H9 (cell line): ENCODE measurements at regions not wholly inside any gene's neighbourhood (a gene's known extent, or its start where the extent isn't known, plus 50 kb on each side); places are given as distances from the start of the nearest gene placed in this dataset.
A peak's percentile ranks its signal among the peaks of the same experiment; 100 is the strongest.

ENCODE experiments used
- DNase-seq: peaks from one replicate; pipeline ENCODE4 v3.0.0-alpha.2; 2017
- H2AFZ ChIP-seq: one replicate; pipeline ENCODE4 v1.6.1; 2013; ENCODE audit warnings: mild to moderate bottlenecking, low read length, control low read depth, moderate library complexity
- H2AK5ac ChIP-seq: 2 replicates; pipeline ENCODE4 v1.6.1; 2013; ENCODE audit warnings: low read length, control low read depth, mixed read lengths; ENCODE audit not compliant: insufficient read length
- H2BK120ac ChIP-seq: one replicate; pipeline ENCODE4 v1.6.1; 2013; ENCODE audit warnings: low read depth, mild to moderate bottlenecking, low read length, control low read depth, inconsistent platforms; ENCODE audit not compliant: poor library complexity, severe bottlenecking
- H2BK12ac ChIP-seq: 2 replicates; pipeline ENCODE4 v1.6.1; 2013; ENCODE audit warnings: low read length, control low read depth, mixed read lengths, low read depth; ENCODE audit not compliant: insufficient read length
- H2BK15ac ChIP-seq: 2 replicates; pipeline ENCODE4 v1.6.1; 2013; ENCODE audit warnings: low read depth, low read length, control low read depth
- H2BK20ac ChIP-seq: one replicate; pipeline ENCODE4 v1.6.1; 2013; ENCODE audit warnings: low read depth, mild to moderate bottlenecking, low read length, control low read depth, inconsistent platforms; ENCODE audit not compliant: poor library complexity, severe bottlenecking
- H2BK5ac ChIP-seq: 2 replicates; pipeline ENCODE4 v1.6.1; 2013; ENCODE audit warnings: low read length, control low read depth, mixed read lengths; ENCODE audit not compliant: insufficient read length
- H3K14ac ChIP-seq: 2 replicates; pipeline ENCODE4 v1.6.1; 2013; ENCODE audit warnings: low read length, control low read depth; ENCODE audit not compliant: insufficient read depth
- H3K18ac ChIP-seq: 2 replicates; pipeline ENCODE4 v1.6.1; 2013; ENCODE audit warnings: low read depth, mild to moderate bottlenecking, mixed read lengths, low read length, control low read depth; ENCODE audit not compliant: insufficient read length
- H3K23ac ChIP-seq: 2 replicates; pipeline ENCODE4 v1.6.1; 2013; ENCODE audit warnings: low read length, control low read depth, mixed read lengths, low read depth; ENCODE audit not compliant: insufficient read length
- H3K23me2 ChIP-seq: 2 replicates; pipeline ENCODE4 v1.6.1; 2013; ENCODE audit warnings: low read depth, mild to moderate bottlenecking, mixed read lengths, low read length, control low read depth; ENCODE audit not compliant: insufficient read length, poor library complexity, severe bottlenecking
- H3K27ac ChIP-seq: 2 replicates; pipeline ENCODE4 v1.5.1; 2013; ENCODE audit warnings: low read length, control low read depth, mixed read lengths, low read depth; ENCODE audit not compliant: insufficient read length
- H3K27me3 ChIP-seq: 2 replicates; pipeline ENCODE4 v1.6.1; 2013; ENCODE audit warnings: low read length, control low read depth, inconsistent platforms; ENCODE audit not compliant: insufficient read depth
- H3K4ac ChIP-seq: 2 replicates; pipeline ENCODE4 v1.6.1; 2013; ENCODE audit warnings: low read depth, mild to moderate bottlenecking, control low read depth, inconsistent platforms, low read length, moderate library complexity
- H3K4me1 ChIP-seq: 2 replicates; pipeline ENCODE4 v1.6.1; 2013; ENCODE audit warnings: low read length, control low read depth, inconsistent platforms; ENCODE audit not compliant: insufficient read depth
- H3K4me2 ChIP-seq: 2 replicates; pipeline ENCODE4 v1.6.1; 2013; ENCODE audit warnings: low read length, control low read depth, mixed read lengths; ENCODE audit not compliant: insufficient read length, insufficient read depth
- H3K56ac ChIP-seq: 2 replicates; pipeline ENCODE4 v1.6.1; 2013; ENCODE audit warnings: low read depth, mild to moderate bottlenecking, mixed read lengths, low read length, control low read depth; ENCODE audit not compliant: insufficient read length
- H3K79me1 ChIP-seq: 2 replicates; pipeline ENCODE4 v1.6.1; 2013; ENCODE audit warnings: low read depth, mild to moderate bottlenecking, moderate library complexity, low read length, control low read depth, inconsistent platforms; ENCODE audit not compliant: insufficient read depth, poor library complexity, severe bottlenecking
- H3K79me2 ChIP-seq: 2 replicates; pipeline ENCODE4 v1.6.1; 2013; ENCODE audit warnings: low read length, control low read depth, inconsistent platforms; ENCODE audit not compliant: insufficient read depth
- H3K9ac ChIP-seq: 2 replicates; pipeline ENCODE4 v1.6.1; 2013; ENCODE audit warnings: low read length, control low read depth, mixed read lengths; ENCODE audit not compliant: insufficient read length; ENCODE audit errors: extremely low read depth
- H3K9me3 ChIP-seq: one replicate; pipeline ENCODE4 v1.6.1; 2013; ENCODE audit warnings: low read depth, low read length, inconsistent platforms; ENCODE audit not compliant: control insufficient read depth
- H3T11ph ChIP-seq: one replicate; pipeline ENCODE4 v1.6.1; 2013; ENCODE audit warnings: mild to moderate bottlenecking, low read length, control low read depth, inconsistent platforms
- H4K20me1 ChIP-seq: one replicate; pipeline ENCODE4 v1.6.1; 2013; ENCODE audit not compliant: control insufficient read depth, insufficient read length, insufficient read depth
- H4K5ac ChIP-seq: 2 replicates; pipeline ENCODE4 v1.6.1; 2013; ENCODE audit warnings: low read depth, mild to moderate bottlenecking, mixed read lengths, low read length, control low read depth; ENCODE audit not compliant: insufficient read length
- H4K8ac ChIP-seq: replicated peaks from 2 replicates; pipeline ENCODE4 v1.6.1; 2013; ENCODE audit warnings: low read length, control low read depth, mixed read lengths, low read depth; ENCODE audit not compliant: insufficient read length
- H4K91ac ChIP-seq: 2 replicates; pipeline ENCODE4 v1.6.1; 2013; ENCODE audit warnings: low read depth, mild to moderate bottlenecking, moderate library complexity, mixed read lengths, low read length, control low read depth; ENCODE audit not compliant: insufficient read length
- H3K27ac Mint-ChIP-seq, 3 experiments: 2 replicates in 2 of 3; 3 replicates in 1 of 3; pipeline ENCODE4 v1.8.0; 2020 to 2021; ENCODE audit warnings: mixed read lengths in 3 of 3, mild to moderate bottlenecking in 1 of 3, moderate library complexity in 1 of 3
- H3K27me3 Mint-ChIP-seq: 2 replicates; pipeline ENCODE4 v1.8.0; 2021; ENCODE audit warnings: low read depth, mild to moderate bottlenecking, moderate library complexity, mixed read lengths
- H3K36me3 Mint-ChIP-seq, 3 experiments: 2 replicates in 2 of 3; 3 replicates in 1 of 3; pipeline ENCODE4 v1.8.0; 2020 to 2021; ENCODE audit warnings: low read depth in 3 of 3, mixed read lengths in 3 of 3; ENCODE audit not compliant: insufficient read depth in 1 of 3
- H3K4me1 Mint-ChIP-seq, 2 experiments: 2 replicates each; pipeline ENCODE4 v1.8.0; 2020; ENCODE audit warnings: mixed read lengths in 2 of 2
- H3K4me3 Mint-ChIP-seq, 2 experiments: 2 replicates in 1 of 2; 3 replicates in 1 of 2; pipeline ENCODE4 v1.8.0; 2020 to 2021; ENCODE audit warnings: mild to moderate bottlenecking in 2 of 2, mixed read lengths in 2 of 2, moderate library complexity in 1 of 2
- H3K9me3 Mint-ChIP-seq, 2 experiments: 2 replicates in 1 of 2; 3 replicates in 1 of 2; pipeline ENCODE4 v1.8.0; 2020; ENCODE audit warnings: mild to moderate bottlenecking in 2 of 2, mixed read lengths in 2 of 2, moderate library complexity in 1 of 2
- WGBS: extraction: QIAGEN DNeasy Blood & Tissue Kit; methylation state at CpG from one replicate; pipeline ENCODE4 v1.1.7; 2013; ENCODE audit warnings: missing lambda C conversion rate, low lambda C conversion rate, mixed read lengths; ENCODE audit not compliant: insufficient read length; ENCODE audit errors: extremely low coverage; 5-methylcytosine and 5-hydroxymethylcytosine counted together
- TF ChIP-seq, protein P1 (sequence below): fragments of 200-600 bp; sonication (generic); conservative IDR thresholded peaks from 3 replicates; pipeline ENCODE4 v1.8.0; 2021; ENCODE audit warnings: antibody characterized with exemption, mild to moderate bottlenecking

DNA sequence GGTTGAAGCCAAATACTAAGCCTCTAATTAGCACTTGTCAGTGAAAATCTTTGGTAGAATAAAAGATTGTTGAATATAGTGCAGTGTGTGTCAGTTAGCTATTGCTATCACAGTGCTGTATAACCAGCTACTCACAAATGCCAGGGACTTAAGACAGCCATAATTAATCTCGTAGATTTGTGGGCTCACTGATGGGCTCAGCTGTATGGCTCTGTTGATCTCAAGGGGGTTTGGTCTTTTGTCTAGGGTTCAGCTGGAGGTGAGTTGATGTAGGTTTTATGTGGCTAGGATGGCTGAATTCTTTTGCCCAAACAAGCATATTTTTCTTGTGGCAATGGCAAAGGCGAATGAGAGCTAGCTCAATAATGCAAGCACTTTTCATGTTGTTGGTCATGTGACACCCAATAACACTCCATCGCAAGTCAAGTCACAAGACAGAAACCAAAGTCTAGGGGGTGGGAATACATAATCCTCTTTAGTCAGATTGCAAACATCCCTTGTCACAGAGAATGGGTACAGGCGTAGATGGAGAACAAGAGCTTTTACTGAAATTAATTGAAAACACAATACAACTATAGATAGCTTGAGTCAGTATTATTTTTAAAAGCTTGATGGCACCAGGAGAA lies 121.7 kb upstream of the EDNRB start:
- Mint-ChIP-seq H3K9me3 (no peaks in the 10 kb centered on the region; a peak in 1 of 5 replicates), H3K4me1 (no peaks in the 10 kb centered on the region), H3K27ac (peak overlapping the region in 1 of 3 experiments; percentile 56; a peak in 1 of 7 replicates), H3K27me3 (no peaks in the 10 kb centered on the region), H3K36me3 (no peaks in the 10 kb centered on the region), H3K4me3 (no peak overlapping the region)
- Histone ChIP-seq H3K27ac (no peak overlapping the region), H3K56ac (no peak overlapping the region), H3K4me2 (no peak overlapping the region), H3K14ac (no peak overlapping the region), H3K79me2 (no peaks in the 10 kb centered on the region), H2BK120ac (no peak overlapping the region), H3K4ac (no peak overlapping the region), H3K23ac (no peak overlapping the region), H2BK15ac (no peak overlapping the region), H2BK5ac (no peak overlapping the region), H3T11ph (no peak overlapping the region), H3K79me1 (no peaks in the 10 kb centered on the region), H3K9me3 (no peaks in the 10 kb centered on the region), H4K20me1 (no peaks in the 10 kb centered on the region), H3K4me1 (no peaks in the 10 kb centered on the region), H4K91ac (no peak overlapping the region), H3K23me2 (no peaks in the 10 kb centered on the region), H2AK5ac (no peak overlapping the region), H3K18ac (no peak overlapping the region), H2BK20ac (no peak overlapping the region), H3K9ac (no peak overlapping the region), H4K5ac (no peak overlapping the region), H4K8ac (no peak overlapping the region), H2AFZ (no peak overlapping the region), H3K27me3 (no peaks in the 10 kb centered on the region), H2BK12ac (no peak overlapping the region)
- TF ChIP-seq, protein P1, sequence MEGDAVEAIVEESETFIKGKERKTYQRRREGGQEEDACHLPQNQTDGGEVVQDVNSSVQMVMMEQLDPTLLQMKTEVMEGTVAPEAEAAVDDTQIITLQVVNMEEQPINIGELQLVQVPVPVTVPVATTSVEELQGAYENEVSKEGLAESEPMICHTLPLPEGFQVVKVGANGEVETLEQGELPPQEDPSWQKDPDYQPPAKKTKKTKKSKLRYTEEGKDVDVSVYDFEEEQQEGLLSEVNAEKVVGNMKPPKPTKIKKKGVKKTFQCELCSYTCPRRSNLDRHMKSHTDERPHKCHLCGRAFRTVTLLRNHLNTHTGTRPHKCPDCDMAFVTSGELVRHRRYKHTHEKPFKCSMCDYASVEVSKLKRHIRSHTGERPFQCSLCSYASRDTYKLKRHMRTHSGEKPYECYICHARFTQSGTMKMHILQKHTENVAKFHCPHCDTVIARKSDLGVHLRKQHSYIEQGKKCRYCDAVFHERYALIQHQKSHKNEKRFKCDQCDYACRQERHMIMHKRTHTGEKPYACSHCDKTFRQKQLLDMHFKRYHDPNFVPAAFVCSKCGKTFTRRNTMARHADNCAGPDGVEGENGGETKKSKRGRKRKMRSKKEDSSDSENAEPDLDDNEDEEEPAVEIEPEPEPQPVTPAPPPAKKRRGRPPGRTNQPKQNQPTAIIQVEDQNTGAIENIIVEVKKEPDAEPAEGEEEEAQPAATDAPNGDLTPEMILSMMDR: no peak
- DNase-seq: no peak
- no CpG with 5 or more reads among the region's 4 CpGs for WGBS
